ENCODE measurements at regions not wholly inside any gene's neighbourhood (a gene's known extent, or its start where the extent isn't known, plus 50 kb on each side); places are given as distances from the start of the nearest gene placed in this dataset.

GRCh38 chr2:144137272-144137671, 382.6 kb downstream of the ZEB2 start:
- no peak for DNase-seq (ENCODE audit: extremely low spot score)
- CTCF ChIA-PET: no interaction called here
- no peak for TF ChIP-seq CTCF (IDR thresholded peaks at IDR 0.05; ENCODE audit: control extremely low read depth, extremely low read depth, low read depth, missing control alignments)
- POLR2A ChIA-PET: no interaction called here

GRCh38 chr2:144136297-144137010, 383.5 kb downstream of the ZEB2 start:
- TF ChIP-seq CTCF (IDR thresholded peaks at IDR 0.05; ENCODE audit: control extremely low read depth, extremely low read depth, low read depth, missing control alignments): no peak
- ChIA-PET POLR2A (no interaction called here), CTCF (interaction anchor here (1.4 kb wide), 1 partner anchor 10 kb away, joined by 3 read pairs; no protein-coding TSS in a partner anchor)
- no peak for DNase-seq (ENCODE audit: extremely low spot score)

GRCh38 chr2:144133936-144134665, 385.8 kb downstream of the ZEB2 start:
- CTCF ChIA-PET: interaction anchor here (0.9 kb wide), 1 partner anchor 17 kb away, joined by 3 read pairs; no protein-coding TSS in a partner anchor
- POLR2A ChIA-PET: no interaction called here
- no peak for TF ChIP-seq CTCF (IDR thresholded peaks at IDR 0.05; ENCODE audit: control extremely low read depth, extremely low read depth, low read depth, missing control alignments)
- DNase-seq (ENCODE audit: extremely low spot score): no peak

GRCh38 chr2:144132357-144132756, 387.6 kb downstream of the ZEB2 start:
- CTCF ChIA-PET: interaction anchor here (1.5 kb wide), 2 partner anchors 12 to 17 kb away, joined by 3 to 5 read pairs; no protein-coding TSS in a partner anchor
- TF ChIP-seq CTCF (IDR thresholded peaks at IDR 0.05; ENCODE audit: control extremely low read depth, extremely low read depth, low read depth, missing control alignments): no peak
- DNase-seq (ENCODE audit: extremely low spot score): no peak
- POLR2A ChIA-PET: no interaction called here

- ChIA-PET CTCF (interaction anchor here (1.5 kb wide), 1 partner anchor 13 kb away, joined by 5 read pairs; no protein-coding TSS in a partner anchor), POLR2A (no interaction called here)
- no peak for TF ChIP-seq CTCF (IDR thresholded peaks at IDR 0.05; ENCODE audit: control extremely low read depth, extremely low read depth, low read depth, missing control alignments)
- DNase-seq (ENCODE audit: extremely low spot score): no peak
These were observed 388.9 kb downstream of the ZEB2 start for GRCh38 chr2:144131042-144131441.

- CTCF ChIA-PET: interaction anchor here (1.6 kb wide), 1 partner anchor 35 kb away, joined by 3 read pairs; no protein-coding TSS in a partner anchor
These were observed 389.4 kb downstream of the ZEB2 start for GRCh38 chr2:144130551-144130950.

More at GRCh38 chr2:144130551-144130950, 389.4 kb downstream of the ZEB2 start:
- DNase-seq (ENCODE audit: extremely low spot score): no peak
- POLR2A ChIA-PET: no interaction called here
- no peak for TF ChIP-seq CTCF (IDR thresholded peaks at IDR 0.05; ENCODE audit: control extremely low read depth, extremely low read depth, low read depth, missing control alignments)
